RWPE1 (cell line): ENCODE measurements at regions not wholly inside any gene's neighbourhood (a gene's known extent, or its start where the extent isn't known, plus 50 kb on each side); places are given as distances from the start of the nearest gene placed in this dataset.
"Not testable (repeated sequence)": the region's sequence is repeated elsewhere in the genome, so short reads cannot be mapped to it uniquely, and the experiment has no call there.

ENCODE experiments used
- CTCF ChIA-PET: fragments of 350-600 bp; sonication (Branson Sonifier 250); formaldehyde crosslinking; extraction: SDS; loops from one replicate; lab custom pipeline; 2021; lab: Yijun Ruan, JAX
- POLR2A ChIA-PET: fragments of 400-600 bp; formaldehyde crosslinking; extraction: SDS; loops from one replicate; lab custom pipeline; 2020; ENCODE audit warnings: antibody characterized with exemption; ENCODE audit not compliant: low non-redundant PET; lab: Yijun Ruan, JAX
- DNase-seq: peaks from one replicate; pipeline ENCODE4 v3.0.0; 2012; ENCODE audit warnings: low spot score
- H3K27ac ChIP-seq: fragments of 450-650 bp; 2 replicates; pipeline ENCODE4 v1.5.1; 2017
- TF ChIP-seq, protein P1 (sequence below): fragments of 450-650 bp; conservative IDR thresholded peaks from 2 replicates; pipeline ENCODE4 v1.5.1; 2017; ENCODE audit warnings: low read depth, mild to moderate bottlenecking

DNA sequence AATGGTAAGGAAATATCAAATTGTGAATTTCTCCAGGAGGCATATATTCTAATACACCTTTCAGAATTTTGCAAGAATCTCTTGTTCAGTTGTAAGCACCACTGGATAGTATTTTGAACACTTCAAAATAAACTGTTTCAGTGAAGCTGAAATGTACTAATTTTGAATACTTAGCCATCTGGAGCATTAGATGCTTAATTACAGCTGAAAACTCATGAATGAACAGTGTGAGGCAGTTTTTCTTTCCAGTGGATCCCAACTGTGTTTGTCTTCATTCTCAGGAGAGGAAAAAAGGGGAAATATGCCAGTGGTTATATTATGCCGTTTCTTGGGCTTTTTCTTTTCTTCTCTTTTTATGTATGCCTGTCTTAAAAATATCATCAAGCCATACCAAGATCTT is 306.0 kb upstream of the SEMA6A start:
- CTCF ChIA-PET: no interaction called here
- POLR2A ChIA-PET: no interaction called here
- TF ChIP-seq, protein P1, sequence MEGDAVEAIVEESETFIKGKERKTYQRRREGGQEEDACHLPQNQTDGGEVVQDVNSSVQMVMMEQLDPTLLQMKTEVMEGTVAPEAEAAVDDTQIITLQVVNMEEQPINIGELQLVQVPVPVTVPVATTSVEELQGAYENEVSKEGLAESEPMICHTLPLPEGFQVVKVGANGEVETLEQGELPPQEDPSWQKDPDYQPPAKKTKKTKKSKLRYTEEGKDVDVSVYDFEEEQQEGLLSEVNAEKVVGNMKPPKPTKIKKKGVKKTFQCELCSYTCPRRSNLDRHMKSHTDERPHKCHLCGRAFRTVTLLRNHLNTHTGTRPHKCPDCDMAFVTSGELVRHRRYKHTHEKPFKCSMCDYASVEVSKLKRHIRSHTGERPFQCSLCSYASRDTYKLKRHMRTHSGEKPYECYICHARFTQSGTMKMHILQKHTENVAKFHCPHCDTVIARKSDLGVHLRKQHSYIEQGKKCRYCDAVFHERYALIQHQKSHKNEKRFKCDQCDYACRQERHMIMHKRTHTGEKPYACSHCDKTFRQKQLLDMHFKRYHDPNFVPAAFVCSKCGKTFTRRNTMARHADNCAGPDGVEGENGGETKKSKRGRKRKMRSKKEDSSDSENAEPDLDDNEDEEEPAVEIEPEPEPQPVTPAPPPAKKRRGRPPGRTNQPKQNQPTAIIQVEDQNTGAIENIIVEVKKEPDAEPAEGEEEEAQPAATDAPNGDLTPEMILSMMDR: no peak
- H3K27ac ChIP-seq: no peak overlapping the region
- DNase-seq: no peak

DNA sequence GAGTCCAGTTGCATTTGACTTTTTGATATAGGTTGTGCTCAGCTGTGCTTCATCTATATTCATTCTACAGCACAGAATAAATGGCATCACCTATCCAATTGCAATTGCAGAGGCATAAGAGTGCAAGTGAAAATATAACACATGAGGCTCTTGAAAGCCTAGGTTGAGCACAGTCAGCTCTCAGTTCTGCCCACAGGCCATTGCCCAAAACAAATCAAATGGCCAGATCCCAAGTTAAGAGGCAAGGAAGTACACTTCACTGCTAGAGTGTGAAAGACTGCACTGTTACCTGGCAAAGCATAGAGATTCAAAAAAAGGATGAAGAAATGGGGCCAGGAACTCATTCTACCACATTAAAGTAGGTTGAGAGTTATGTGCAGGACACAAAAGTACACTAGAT is 305.5 kb upstream of the SEMA6A start:
- CTCF ChIA-PET: interaction anchor here (0.6 kb wide), 1 partner anchor 742 kb away, joined by 3 read pairs; no protein-coding TSS in a partner anchor
- DNase-seq: no peak
- TF ChIP-seq, protein P1: no peak
- POLR2A ChIA-PET: no interaction called here
- no peak overlapping the region for H3K27ac ChIP-seq

DNA sequence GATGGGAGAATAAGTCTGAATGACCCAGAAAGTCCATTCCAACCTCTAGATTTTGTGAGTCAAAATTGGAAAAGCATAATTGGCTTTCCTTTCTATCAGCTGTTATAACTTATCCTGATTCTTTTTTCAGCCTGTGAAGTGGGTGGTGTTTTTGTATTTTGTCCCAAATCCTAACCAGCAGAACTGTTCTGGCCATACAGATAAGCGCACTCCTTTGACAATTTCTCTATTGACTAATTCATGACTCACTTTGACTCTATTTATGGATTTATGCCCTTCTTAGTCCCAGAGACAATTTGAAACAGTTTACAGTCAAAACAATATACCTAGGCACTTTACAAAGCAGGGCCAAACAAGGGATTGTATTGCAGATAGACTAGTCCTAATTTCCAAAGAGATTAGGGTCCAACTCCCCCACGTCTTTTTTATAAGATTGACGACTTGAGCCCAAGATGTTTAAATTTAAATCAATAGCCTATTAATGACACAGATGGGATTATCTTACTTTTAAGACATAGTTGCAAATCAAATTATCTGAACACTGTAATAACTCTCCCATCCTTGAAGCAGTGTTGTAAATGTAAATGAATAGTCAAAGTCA is 301.7 kb upstream of the SEMA6A start:
- H3K27ac ChIP-seq: no peak overlapping the region
- POLR2A ChIA-PET: no interaction called here
- TF ChIP-seq, protein P1: no peak
- no peak for DNase-seq
- CTCF ChIA-PET: no interaction called here

DNA sequence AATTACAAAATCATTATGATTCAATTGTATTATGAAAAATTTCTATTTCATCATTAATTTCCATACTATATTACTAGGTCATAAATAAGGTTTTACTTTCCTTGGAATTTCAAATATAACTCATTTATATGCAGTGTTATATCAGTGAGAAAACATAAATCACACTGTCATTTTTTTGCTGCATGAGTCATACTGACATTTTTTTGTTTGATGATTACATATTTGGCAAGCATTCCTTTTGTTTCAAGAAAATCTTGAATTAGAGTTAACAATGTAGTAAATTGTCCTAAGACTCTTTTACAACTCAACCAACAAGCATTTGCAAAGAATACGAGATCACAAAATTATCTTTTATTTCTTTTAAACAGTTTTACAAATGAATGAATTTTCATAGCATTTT is 298.4 kb upstream of the SEMA6A start:
- TF ChIP-seq, protein P1: no peak
- no peak overlapping the region for H3K27ac ChIP-seq
- no peak for DNase-seq
- POLR2A ChIA-PET: no interaction called here
- CTCF ChIA-PET: no interaction called here

DNA sequence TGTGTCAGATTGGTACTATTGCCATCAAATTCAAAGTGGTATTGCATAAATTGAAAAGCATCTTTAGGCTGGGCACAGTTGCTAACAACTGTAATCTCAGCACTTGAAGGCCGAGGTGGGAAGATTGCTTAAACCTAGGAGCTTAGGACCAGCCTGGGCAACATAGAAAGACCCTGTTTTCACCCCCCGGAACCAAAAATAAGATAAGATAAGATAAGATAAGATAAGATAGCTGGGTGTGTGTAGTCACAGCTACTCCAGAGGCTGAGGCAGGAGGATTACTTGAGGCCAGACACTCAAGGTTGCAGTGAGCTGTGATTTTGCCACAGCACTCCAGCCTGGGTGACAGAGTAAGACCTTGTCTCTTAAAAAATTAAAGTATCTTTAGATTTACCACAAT is 297.9 kb upstream of the SEMA6A start:
- DNase-seq: no peak
- POLR2A ChIA-PET: no interaction called here
- TF ChIP-seq, protein P1: no peak
- no peak overlapping the region for H3K27ac ChIP-seq
- CTCF ChIA-PET: no interaction called here

DNA sequence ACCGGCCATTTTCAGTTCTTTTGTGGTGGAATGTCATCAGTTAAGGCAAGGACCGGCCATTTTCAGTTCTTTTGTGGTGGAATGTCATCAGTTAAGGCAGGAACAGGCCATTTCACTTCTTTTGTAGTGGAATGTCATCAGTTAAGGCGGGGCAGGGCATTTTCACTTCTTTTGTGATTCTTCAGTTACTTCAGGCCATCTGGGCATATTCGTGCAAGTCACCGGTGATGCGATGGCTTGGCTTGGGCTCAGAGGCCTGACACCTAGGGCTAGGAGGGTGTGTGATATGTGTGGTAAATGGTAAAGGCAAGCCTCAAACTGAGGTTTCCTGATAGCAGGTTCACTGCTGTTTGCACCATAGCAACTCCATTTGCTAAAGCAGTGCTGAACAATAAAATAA is 293.2 kb upstream of the SEMA6A start:
- H3K27ac ChIP-seq, CTCF ChIA-PET, POLR2A ChIA-PET, DNase-seq: not testable (repeated sequence)

DNA sequence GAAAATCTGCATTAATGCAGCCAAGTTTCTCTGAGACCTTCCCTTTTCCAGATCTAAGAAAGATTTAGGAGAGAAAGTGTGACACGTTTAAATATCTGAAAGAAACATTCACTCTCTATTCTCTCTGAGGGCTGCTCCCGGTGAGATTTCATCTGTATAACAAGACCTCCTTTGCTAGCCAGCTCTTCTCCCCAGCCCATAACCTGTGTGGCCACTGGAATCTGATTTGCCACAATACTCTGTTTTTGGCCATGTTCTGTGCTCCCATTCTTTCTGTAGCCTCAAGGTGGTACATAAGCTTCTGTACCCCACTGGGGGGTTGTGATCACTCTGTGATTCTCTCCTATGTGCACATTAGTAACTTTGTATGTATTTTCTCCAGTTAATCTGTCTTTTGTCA is 291.0 kb upstream of the SEMA6A start:
- POLR2A ChIA-PET: no interaction called here
- no peak for DNase-seq
- CTCF ChIA-PET: interaction anchor here (0.6 kb wide), 1 partner anchor 164 kb away, joined by 4 read pairs; no protein-coding TSS in a partner anchor
- no peak overlapping the region for H3K27ac ChIP-seq
- TF ChIP-seq, protein P1: no peak
